ENCODE measurements at regions not wholly inside any gene's neighbourhood (a gene's known extent, or its start where the extent isn't known, plus 50 kb on each side); places are given as distances from the start of the nearest gene placed in this dataset.

GRCh38 chr4:23166919-23167318 lies 474.2 kb downstream of the GBA3 start:
- Histone ChIP-seq H3K4me3 (ENCODE audit: low read depth in 2 of 2, low read length in 2 of 2) (no peak overlapping the region), H3K27me3 (ENCODE audit: control insufficient read depth, insufficient read depth, low read length) (no peaks in the 10 kb centered on the region), H3K9me3 (ENCODE audit: control insufficient read depth, insufficient read depth, low read depth, low read length) (no peaks in the 10 kb centered on the region), H3K36me3 (ENCODE audit: control insufficient read depth, insufficient read depth, low read length) (no peaks in the 10 kb centered on the region; the same call in 1 of the 2 replicates), H3K27ac (ENCODE audit: low read length) (no peak overlapping the region), H3K4me1 (ENCODE audit: control insufficient read depth, insufficient read depth, low read length) (no peaks in the 10 kb centered on the region)
- intact Hi-C loops (cut with micrococcal nuclease; ENCODE audit: unreplicated experiment) (no loop called here), in situ Hi-C loops (cut with HindIII; ENCODE audit: low pct_unique_long_range_greater_than_20kb, low sequenced_read_pairs) (no loop called here)
- ChIA-PET POLR2A (no interaction called here), CTCF (no interaction called here)
- TF ChIP-seq TCF7L2 (IDR thresholded peaks at IDR 0.05; ENCODE audit: low read depth, low read length) (no peak), SIN3A (IDR thresholded peaks at IDR 0.05; ENCODE audit: borderline replicate concordance, insufficient read depth, low read depth, low read length) (no peak), CTCF (IDR thresholded peaks at IDR 0.05) (no peak), POLR2AphosphoS5 (IDR thresholded peaks at IDR 0.05; ENCODE audit: low read depth, low read length) (no peak)
- TF ChIP-seq, protein P1, sequence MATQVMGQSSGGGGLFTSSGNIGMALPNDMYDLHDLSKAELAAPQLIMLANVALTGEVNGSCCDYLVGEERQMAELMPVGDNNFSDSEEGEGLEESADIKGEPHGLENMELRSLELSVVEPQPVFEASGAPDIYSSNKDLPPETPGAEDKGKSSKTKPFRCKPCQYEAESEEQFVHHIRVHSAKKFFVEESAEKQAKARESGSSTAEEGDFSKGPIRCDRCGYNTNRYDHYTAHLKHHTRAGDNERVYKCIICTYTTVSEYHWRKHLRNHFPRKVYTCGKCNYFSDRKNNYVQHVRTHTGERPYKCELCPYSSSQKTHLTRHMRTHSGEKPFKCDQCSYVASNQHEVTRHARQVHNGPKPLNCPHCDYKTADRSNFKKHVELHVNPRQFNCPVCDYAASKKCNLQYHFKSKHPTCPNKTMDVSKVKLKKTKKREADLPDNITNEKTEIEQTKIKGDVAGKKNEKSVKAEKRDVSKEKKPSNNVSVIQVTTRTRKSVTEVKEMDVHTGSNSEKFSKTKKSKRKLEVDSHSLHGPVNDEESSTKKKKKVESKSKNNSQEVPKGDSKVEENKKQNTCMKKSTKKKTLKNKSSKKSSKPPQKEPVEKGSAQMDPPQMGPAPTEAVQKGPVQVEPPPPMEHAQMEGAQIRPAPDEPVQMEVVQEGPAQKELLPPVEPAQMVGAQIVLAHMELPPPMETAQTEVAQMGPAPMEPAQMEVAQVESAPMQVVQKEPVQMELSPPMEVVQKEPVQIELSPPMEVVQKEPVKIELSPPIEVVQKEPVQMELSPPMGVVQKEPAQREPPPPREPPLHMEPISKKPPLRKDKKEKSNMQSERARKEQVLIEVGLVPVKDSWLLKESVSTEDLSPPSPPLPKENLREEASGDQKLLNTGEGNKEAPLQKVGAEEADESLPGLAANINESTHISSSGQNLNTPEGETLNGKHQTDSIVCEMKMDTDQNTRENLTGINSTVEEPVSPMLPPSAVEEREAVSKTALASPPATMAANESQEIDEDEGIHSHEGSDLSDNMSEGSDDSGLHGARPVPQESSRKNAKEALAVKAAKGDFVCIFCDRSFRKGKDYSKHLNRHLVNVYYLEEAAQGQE (IDR thresholded peaks at IDR 0.05; ENCODE audit: insufficient read depth in 1 of 2, low read depth in 2 of 2, low read length in 1 of 2) = no peak
- DNase-seq (ENCODE audit: low read depth, low spot score) = no peak
- ATAC-seq = no peak
- no TSS peak for BruUV-seq (replicated peaks)

DNA sequence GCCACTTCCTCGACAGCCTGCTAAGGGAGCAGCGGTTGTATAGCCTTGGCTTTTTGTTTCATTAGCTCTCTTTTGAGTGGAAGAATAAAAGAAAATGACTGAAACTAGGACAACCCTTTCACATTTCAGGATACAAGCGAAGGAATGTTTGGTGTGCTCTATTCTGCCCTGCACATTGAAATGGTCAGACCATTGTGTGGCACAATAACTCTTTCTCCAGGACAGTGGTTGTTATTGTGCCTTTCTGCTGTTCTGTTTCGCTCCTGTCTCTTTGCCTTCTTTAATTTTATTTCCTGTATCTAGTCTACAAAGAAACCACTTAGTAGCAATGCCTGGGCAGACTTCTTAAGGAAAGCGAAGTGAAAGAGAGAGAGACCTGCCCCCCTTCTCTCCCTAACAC lies 473.7 kb downstream of the GBA3 start:
- in situ Hi-C loops (cut with HindIII; ENCODE audit: low pct_unique_long_range_greater_than_20kb, low sequenced_read_pairs) = no loop called here

More for the DNA sequence above, 473.7 kb downstream of the GBA3 start:
- BruUV-seq (replicated peaks) = no TSS peak
- no peak overlapping the region for H3K27ac ChIP-seq (ENCODE audit: low read length)
- POLR2A ChIA-PET = no interaction called here
- H3K9me3 ChIP-seq (ENCODE audit: control insufficient read depth, insufficient read depth, low read depth, low read length) = no peaks in the 10 kb centered on the region
- ATAC-seq (no peak), DNase-seq (ENCODE audit: low read depth, low spot score) (no peak)
- no peaks in the 10 kb centered on the region for H3K27me3 ChIP-seq (ENCODE audit: control insufficient read depth, insufficient read depth, low read length)
- intact Hi-C loops (cut with micrococcal nuclease; ENCODE audit: unreplicated experiment) = no loop called here
- no peak overlapping the region for H3K4me3 ChIP-seq (ENCODE audit: low read depth in 2 of 2, low read length in 2 of 2)
- CTCF ChIA-PET = no interaction called here
- no peaks in the 10 kb centered on the region for H3K4me1 ChIP-seq (ENCODE audit: control insufficient read depth, insufficient read depth, low read length)
- TF ChIP-seq TCF7L2 (IDR thresholded peaks at IDR 0.05; ENCODE audit: low read depth, low read length) (no peak), CTCF (IDR thresholded peaks at IDR 0.05) (no peak), SIN3A (IDR thresholded peaks at IDR 0.05; ENCODE audit: borderline replicate concordance, insufficient read depth, low read depth, low read length) (no peak), POLR2AphosphoS5 (IDR thresholded peaks at IDR 0.05; ENCODE audit: low read depth, low read length) (no peak)
- TF ChIP-seq, protein P1 (IDR thresholded peaks at IDR 0.05; ENCODE audit: insufficient read depth in 1 of 2, low read depth in 2 of 2, low read length in 1 of 2) = no peak
- no peaks in the 10 kb centered on the region; the same call in 1 of the 2 replicates for H3K36me3 ChIP-seq (ENCODE audit: control insufficient read depth, insufficient read depth, low read length)
